ENCODE measurements at regions not wholly inside any gene's neighbourhood (a gene's known extent, or its start where the extent isn't known, plus 50 kb on each side); places are given as distances from the start of the nearest gene placed in this dataset.

DNA sequence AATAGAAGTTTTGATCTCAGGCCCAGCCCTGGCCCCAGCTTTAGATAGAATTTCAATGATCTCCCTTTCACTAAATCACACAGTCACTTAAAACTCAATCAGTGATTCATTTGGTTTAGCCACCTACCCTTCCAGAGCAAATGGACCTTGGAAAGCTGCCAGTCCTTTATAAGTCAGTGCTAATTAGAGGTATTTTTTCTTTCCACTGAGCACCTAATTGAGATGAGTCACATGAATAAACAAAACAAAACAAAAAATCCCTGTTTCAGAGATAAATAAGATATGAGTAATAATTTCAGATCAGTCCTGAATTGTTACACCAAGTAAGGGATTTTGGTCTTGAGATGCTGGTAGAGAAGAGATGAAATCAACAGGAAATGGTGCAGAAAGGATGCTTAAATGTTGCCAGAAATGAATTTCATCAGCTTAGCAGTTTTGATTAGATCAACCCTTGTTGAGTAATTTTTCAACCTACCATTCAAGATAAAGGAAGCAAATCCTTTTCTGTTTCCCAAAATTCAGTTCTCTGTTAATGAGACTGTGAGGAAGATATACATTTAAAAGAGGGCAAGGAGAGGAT lies 352.0 kb upstream of the COL8A1 start:
- no peak for TF ChIP-seq CTCF (IDR thresholded peaks at IDR 0.05)
- TF ChIP-seq POLR2AphosphoS5 (IDR thresholded peaks at IDR 0.05; ENCODE audit: insufficient read depth in 1 of 2, low read depth in 1 of 2) = no peak
- TF ChIP-seq POLR2A (IDR thresholded peaks at IDR 0.05) = no peak
- H3K27me3 ChIP-seq = no peaks in the 10 kb centered on the region
- no peaks in the 10 kb centered on the region for H3K36me3 ChIP-seq
- no peaks in the 10 kb centered on the region for H3K4me1 ChIP-seq
- H3K27ac ChIP-seq = no peak overlapping the region
- intact Hi-C loops (cut with DNase I) = no loop called here
- H3K9me3 ChIP-seq = no peaks in the 10 kb centered on the region
- H3K4me3 ChIP-seq = no peak overlapping the region
- DNase-seq (ENCODE audit: extremely low spot score in 2 of 2) = no peak

DNA sequence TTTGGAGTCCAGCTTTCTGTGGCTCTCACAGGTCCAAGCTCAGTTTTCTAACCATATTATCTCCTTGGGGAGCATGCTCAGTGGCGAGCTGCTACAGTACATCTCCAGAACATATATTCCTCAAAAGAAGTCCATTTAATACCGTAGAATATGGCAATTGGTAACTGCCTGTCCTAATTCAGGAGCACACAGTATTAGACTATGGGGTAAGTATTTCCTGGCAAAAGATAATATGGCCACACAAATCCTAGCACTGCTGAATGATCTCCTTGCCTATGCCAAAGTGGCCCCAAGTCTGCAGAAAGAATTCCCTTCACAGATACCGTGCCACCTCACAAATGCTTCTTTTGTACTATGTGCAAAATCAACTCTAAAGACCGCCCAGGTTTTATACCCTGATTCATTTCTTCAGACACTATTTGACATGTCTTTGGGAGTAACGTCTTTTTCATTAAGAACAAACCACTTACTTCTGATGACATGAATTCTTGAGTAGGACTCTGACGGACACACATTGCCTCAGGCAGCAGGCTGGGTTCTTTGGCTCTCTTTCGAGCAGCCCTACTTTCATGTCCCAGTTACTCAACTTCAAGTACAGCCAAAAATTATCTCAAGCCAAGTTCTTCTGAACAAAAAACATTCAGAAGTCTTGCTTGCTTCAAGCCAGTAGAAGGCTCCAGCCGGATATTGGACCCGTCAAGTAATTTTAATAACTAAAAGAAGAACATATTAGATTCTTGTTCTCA lies 368.3 kb upstream of the DCBLD2 start:
- no peak overlapping the region for H3K4me3 ChIP-seq
- H3K9me3 ChIP-seq = no peaks in the 10 kb centered on the region
- no peaks in the 10 kb centered on the region for H3K4me1 ChIP-seq
- intact Hi-C loops (cut with DNase I) = no loop called here
- TF ChIP-seq POLR2AphosphoS5 (IDR thresholded peaks at IDR 0.05; ENCODE audit: insufficient read depth in 1 of 2, low read depth in 1 of 2) = peak in 1 of 2 donors; percentile 68
- no peak for TF ChIP-seq POLR2A (IDR thresholded peaks at IDR 0.05)
- no peak for TF ChIP-seq CTCF (IDR thresholded peaks at IDR 0.05)
- no peaks in the 10 kb centered on the region for H3K36me3 ChIP-seq
- no peak overlapping the region for H3K27ac ChIP-seq
- H3K27me3 ChIP-seq = no peaks in the 10 kb centered on the region
- DNase-seq (ENCODE audit: extremely low spot score in 2 of 2) = no peak

DNA sequence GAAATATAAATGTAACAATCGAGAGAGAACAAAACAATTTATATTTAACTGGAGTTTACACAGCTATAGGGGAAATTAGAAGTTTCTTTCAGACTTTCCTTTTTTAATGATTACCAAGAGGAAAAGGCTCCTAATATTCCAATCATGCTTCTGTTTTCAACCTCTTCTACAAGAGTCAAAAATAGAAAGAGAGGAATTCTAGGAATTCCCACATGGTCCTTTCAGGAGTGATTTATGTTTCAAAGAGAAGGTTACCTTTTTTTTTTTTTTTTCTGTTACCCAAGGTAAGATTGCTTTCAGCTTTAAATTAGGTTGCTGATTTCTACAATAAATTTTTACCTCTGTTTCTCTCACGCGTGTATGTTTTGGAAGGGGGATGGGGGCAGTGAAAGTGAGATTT lies 355.3 kb upstream of the DCBLD2 start:
- Histone ChIP-seq H3K4me1 (no peaks in the 10 kb centered on the region), H3K27me3 (no peaks in the 10 kb centered on the region), H3K4me3 (no peak overlapping the region), H3K9me3 (no peaks in the 10 kb centered on the region), H3K36me3 (no peaks in the 10 kb centered on the region), H3K27ac (no peak overlapping the region)
- DNase-seq (ENCODE audit: extremely low spot score in 2 of 2) = no peak
- no peak for TF ChIP-seq POLR2A (IDR thresholded peaks at IDR 0.05)
- no peak for TF ChIP-seq POLR2AphosphoS5 (IDR thresholded peaks at IDR 0.05; ENCODE audit: insufficient read depth in 1 of 2, low read depth in 1 of 2)
- no peak for TF ChIP-seq CTCF (IDR thresholded peaks at IDR 0.05)
- intact Hi-C loops (cut with DNase I) = no loop called here

- Histone ChIP-seq H3K36me3 (no peaks in the 10 kb centered on the region), H3K27ac (no peak overlapping the region), H3K4me1 (no peaks in the 10 kb centered on the region), H3K4me3 (no peak overlapping the region), H3K9me3 (no peaks in the 10 kb centered on the region), H3K27me3 (no peaks in the 10 kb centered on the region)
- intact Hi-C loops (cut with DNase I) = no loop called here
- no peak for TF ChIP-seq CTCF (IDR thresholded peaks at IDR 0.05)
- TF ChIP-seq POLR2A (IDR thresholded peaks at IDR 0.05) = no peak
- no peak for TF ChIP-seq POLR2AphosphoS5 (IDR thresholded peaks at IDR 0.05; ENCODE audit: insufficient read depth in 1 of 2, low read depth in 1 of 2)
- DNase-seq (ENCODE audit: extremely low spot score in 2 of 2) = no peak
Observed at GRCh38 chr3:99253963-99254355, 352.5 kb upstream of the DCBLD2 start.

- H3K4me3 ChIP-seq = no peak overlapping the region
- no peak for TF ChIP-seq CTCF (IDR thresholded peaks at IDR 0.05)
- TF ChIP-seq POLR2A (IDR thresholded peaks at IDR 0.05) = no peak
- TF ChIP-seq POLR2AphosphoS5 (IDR thresholded peaks at IDR 0.05; ENCODE audit: insufficient read depth in 1 of 2, low read depth in 1 of 2) = no peak
- H3K27ac ChIP-seq = no peak overlapping the region
- H3K27me3 ChIP-seq = no peaks in the 10 kb centered on the region
- H3K4me1 ChIP-seq = no peaks in the 10 kb centered on the region
- intact Hi-C loops (cut with DNase I) = no loop called here
- DNase-seq (ENCODE audit: extremely low spot score in 2 of 2) = no peak
- H3K36me3 ChIP-seq = no peaks in the 10 kb centered on the region
- H3K9me3 ChIP-seq = no peaks in the 10 kb centered on the region
Observed at GRCh38 chr3:99250821-99251355, 349.4 kb upstream of the DCBLD2 start.
